ENCODE measurements at regions not wholly inside any gene's neighbourhood (a gene's known extent, or its start where the extent isn't known, plus 50 kb on each side); places are given as distances from the start of the nearest gene placed in this dataset.

DNA sequence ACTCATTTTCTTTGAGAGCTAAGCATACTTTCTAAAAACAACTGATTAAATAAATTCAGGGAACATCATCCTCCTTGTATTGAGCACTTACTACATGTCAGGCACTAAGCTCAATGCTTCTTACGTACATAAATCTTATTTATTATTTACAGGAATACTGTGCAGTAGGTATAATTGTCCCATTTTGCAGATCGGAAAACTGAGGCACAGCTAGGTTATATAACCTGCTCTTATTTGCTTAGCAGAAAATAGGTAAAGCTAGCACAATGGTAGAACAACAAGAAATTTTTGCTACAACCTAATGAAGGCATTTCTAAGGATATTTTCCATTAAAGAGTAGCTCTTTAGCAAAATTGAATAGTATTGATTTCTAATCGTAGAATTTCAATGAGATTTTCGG is 168.7 kb upstream of the KCNJ16 start:
- H3K36me3 Mint-ChIP-seq (ENCODE audit: low read depth, unreplicated experiment): no peaks in the 10 kb centered on the region
- no peak for TF ChIP-seq EZH2 (IDR thresholded peaks at IDR 0.05; ENCODE audit: insufficient read depth, low read length)
- TF ChIP-seq, protein P1, sequence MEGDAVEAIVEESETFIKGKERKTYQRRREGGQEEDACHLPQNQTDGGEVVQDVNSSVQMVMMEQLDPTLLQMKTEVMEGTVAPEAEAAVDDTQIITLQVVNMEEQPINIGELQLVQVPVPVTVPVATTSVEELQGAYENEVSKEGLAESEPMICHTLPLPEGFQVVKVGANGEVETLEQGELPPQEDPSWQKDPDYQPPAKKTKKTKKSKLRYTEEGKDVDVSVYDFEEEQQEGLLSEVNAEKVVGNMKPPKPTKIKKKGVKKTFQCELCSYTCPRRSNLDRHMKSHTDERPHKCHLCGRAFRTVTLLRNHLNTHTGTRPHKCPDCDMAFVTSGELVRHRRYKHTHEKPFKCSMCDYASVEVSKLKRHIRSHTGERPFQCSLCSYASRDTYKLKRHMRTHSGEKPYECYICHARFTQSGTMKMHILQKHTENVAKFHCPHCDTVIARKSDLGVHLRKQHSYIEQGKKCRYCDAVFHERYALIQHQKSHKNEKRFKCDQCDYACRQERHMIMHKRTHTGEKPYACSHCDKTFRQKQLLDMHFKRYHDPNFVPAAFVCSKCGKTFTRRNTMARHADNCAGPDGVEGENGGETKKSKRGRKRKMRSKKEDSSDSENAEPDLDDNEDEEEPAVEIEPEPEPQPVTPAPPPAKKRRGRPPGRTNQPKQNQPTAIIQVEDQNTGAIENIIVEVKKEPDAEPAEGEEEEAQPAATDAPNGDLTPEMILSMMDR (IDR thresholded peaks at IDR 0.05; ENCODE audit: insufficient read depth, low read depth, low read length): no peak
- FAIRE-seq (no peak), DNase-seq (ENCODE audit: low read depth) (no peak)
- Histone ChIP-seq H3K36me3 (ENCODE audit: insufficient read depth, low read length) (no peaks in the 10 kb centered on the region), H3K4me3 (ENCODE audit: insufficient read depth, low read depth, low read length) (no peak overlapping the region), H4K20me1 (ENCODE audit: insufficient read depth, low read length) (no peaks in the 10 kb centered on the region), H3K4me1 (ENCODE audit: insufficient read depth, low read length) (no peaks in the 10 kb centered on the region), H3K27ac (ENCODE audit: low read depth, low read length) (no peak overlapping the region), H2AFZ (ENCODE audit: low read depth, low read length) (no peak overlapping the region), H3K9me3 (ENCODE audit: insufficient read depth, low read depth, low read length) (no peaks in the 10 kb centered on the region), H3K4me2 (ENCODE audit: low read length) (no peak overlapping the region), H3K79me2 (ENCODE audit: insufficient read depth, low read length) (no peaks in the 10 kb centered on the region), H3K9ac (ENCODE audit: low read length) (no peak overlapping the region), H3K27me3 (ENCODE audit: insufficient read depth, low read length) (no peaks in the 10 kb centered on the region)
- no peaks in the 10 kb centered on the region for H3K27me3 Mint-ChIP-seq (ENCODE audit: low read depth, unreplicated experiment)
- no peak overlapping the region for H3K4me3 Mint-ChIP-seq (ENCODE audit: unreplicated experiment)
- H3K9me3 Mint-ChIP-seq (ENCODE audit: unreplicated experiment): no peaks in the 10 kb centered on the region
- no peak overlapping the region for H3K27ac Mint-ChIP-seq (ENCODE audit: unreplicated experiment)
- no peaks in the 10 kb centered on the region for H3K4me1 Mint-ChIP-seq (ENCODE audit: low read depth, unreplicated experiment)

DNA sequence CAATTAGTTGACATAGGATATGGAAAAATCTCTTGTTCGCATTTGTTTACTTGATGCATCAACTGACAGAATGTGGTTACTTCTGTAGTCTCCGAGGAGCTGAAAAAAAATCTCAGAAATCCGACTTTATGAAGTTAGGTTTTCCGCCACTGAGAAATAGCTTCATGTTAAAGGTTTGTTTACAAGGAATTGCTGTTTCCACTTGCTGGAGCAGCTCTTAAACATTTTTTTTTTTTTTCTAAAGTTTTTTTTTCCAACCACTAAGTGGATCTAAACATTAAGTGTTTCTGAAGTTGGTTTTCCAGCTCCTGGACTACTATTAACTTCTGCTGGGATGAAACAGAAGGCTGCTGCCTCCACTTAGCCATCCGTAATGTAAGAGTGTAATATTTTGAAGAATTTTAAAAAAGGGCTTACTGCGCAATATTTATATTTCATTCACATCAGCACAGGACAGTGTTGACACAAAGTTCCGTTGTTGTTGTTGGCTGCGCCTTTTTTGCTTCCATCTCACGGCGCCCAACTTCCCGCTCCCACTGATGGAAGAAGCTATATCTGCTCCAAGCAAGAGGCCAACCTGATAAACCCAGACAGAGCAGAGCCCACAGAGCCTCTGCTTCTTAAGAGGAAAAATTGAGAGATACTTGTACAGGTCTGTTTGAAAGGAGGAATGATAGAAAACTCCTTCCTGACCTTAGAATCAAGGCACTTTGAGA is 167.7 kb upstream of the KCNJ16 start:
- no peak overlapping the region for H3K4me3 ChIP-seq (ENCODE audit: insufficient read depth, low read depth, low read length)
- H3K36me3 ChIP-seq (ENCODE audit: insufficient read depth, low read length): no peaks in the 10 kb centered on the region
- H3K79me2 ChIP-seq (ENCODE audit: insufficient read depth, low read length): no peaks in the 10 kb centered on the region
- Mint-ChIP-seq H3K27ac (ENCODE audit: unreplicated experiment) (no peak overlapping the region), H3K27me3 (ENCODE audit: low read depth, unreplicated experiment) (no peaks in the 10 kb centered on the region), H3K36me3 (ENCODE audit: low read depth, unreplicated experiment) (no peaks in the 10 kb centered on the region), H3K4me3 (ENCODE audit: unreplicated experiment) (no peak overlapping the region), H3K4me1 (ENCODE audit: low read depth, unreplicated experiment) (no peaks in the 10 kb centered on the region), H3K9me3 (ENCODE audit: unreplicated experiment) (no peaks in the 10 kb centered on the region)
- H3K4me1 ChIP-seq (ENCODE audit: insufficient read depth, low read length): no peaks in the 10 kb centered on the region
- H3K9ac ChIP-seq (ENCODE audit: low read length): no peak overlapping the region
- no peaks in the 10 kb centered on the region for H3K27me3 ChIP-seq (ENCODE audit: insufficient read depth, low read length)
- no peaks in the 10 kb centered on the region for H3K9me3 ChIP-seq (ENCODE audit: insufficient read depth, low read depth, low read length)
- no peaks in the 10 kb centered on the region for H4K20me1 ChIP-seq (ENCODE audit: insufficient read depth, low read length)
- no peak overlapping the region for H2AFZ ChIP-seq (ENCODE audit: low read depth, low read length)
- DNase-seq (ENCODE audit: low read depth): no peak
- no peak for FAIRE-seq
- H3K27ac ChIP-seq (ENCODE audit: low read depth, low read length): no peak overlapping the region
- no peak for TF ChIP-seq EZH2 (IDR thresholded peaks at IDR 0.05; ENCODE audit: insufficient read depth, low read length)
- TF ChIP-seq, protein P1 (IDR thresholded peaks at IDR 0.05; ENCODE audit: insufficient read depth, low read depth, low read length): no peak
- H3K4me2 ChIP-seq (ENCODE audit: low read length): no peak overlapping the region

DNA sequence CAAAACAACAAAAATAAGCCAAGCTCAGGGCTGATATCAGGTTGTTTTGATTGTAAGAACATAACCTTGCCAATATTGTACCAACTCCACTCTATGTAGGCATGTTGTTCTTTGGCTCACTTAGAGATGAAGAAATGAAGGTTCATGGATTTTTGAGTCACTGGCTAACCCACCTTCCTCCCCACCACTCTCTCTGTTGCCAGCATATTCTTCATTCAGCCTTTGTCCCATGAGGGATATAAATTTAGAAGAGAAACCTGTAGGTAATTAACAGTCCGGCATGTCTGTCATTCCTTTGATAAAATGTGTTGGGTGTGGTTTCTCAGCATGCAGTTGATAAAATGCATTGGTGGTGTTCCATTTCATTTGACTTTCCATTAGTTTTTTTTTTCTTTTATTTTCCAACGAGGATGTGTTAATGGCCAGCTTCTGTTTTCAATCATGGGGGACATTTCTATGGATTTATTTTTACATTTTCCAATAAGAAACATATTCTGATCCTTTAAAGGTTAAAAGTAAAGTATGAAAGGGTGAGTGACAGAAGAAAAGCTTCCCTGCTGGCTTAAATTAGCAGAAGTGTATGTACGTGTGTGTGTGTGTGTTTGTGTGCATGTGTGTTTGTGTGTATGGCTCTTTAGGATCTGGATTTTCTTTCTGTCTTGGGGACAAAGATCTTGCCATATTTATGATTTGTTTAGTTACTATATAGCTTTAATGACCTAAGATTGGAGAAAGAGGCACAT is 166.2 kb upstream of the KCNJ16 start:
- Mint-ChIP-seq H3K27ac (ENCODE audit: unreplicated experiment) (no peak overlapping the region), H3K4me1 (ENCODE audit: low read depth, unreplicated experiment) (peaks cover 4% of the 10 kb centered on the region)

More for the DNA sequence above, 166.2 kb upstream of the KCNJ16 start:
- Histone ChIP-seq H3K27ac (ENCODE audit: low read depth, low read length) (no peak overlapping the region), H3K9ac (ENCODE audit: low read length) (no peak overlapping the region), H3K4me2 (ENCODE audit: low read length) (no peak overlapping the region), H3K27me3 (ENCODE audit: insufficient read depth, low read length) (no peaks in the 10 kb centered on the region), H3K9me3 (ENCODE audit: insufficient read depth, low read depth, low read length) (no peaks in the 10 kb centered on the region), H3K36me3 (ENCODE audit: insufficient read depth, low read length) (no peaks in the 10 kb centered on the region), H3K4me3 (ENCODE audit: insufficient read depth, low read depth, low read length) (no peak overlapping the region), H3K79me2 (ENCODE audit: insufficient read depth, low read length) (no peaks in the 10 kb centered on the region), H4K20me1 (ENCODE audit: insufficient read depth, low read length) (no peaks in the 10 kb centered on the region), H2AFZ (ENCODE audit: low read depth, low read length) (no peak overlapping the region), H3K4me1 (ENCODE audit: insufficient read depth, low read length) (no peaks in the 10 kb centered on the region)
- FAIRE-seq: no peak
- Mint-ChIP-seq H3K4me3 (ENCODE audit: unreplicated experiment) (no peak overlapping the region), H3K36me3 (ENCODE audit: low read depth, unreplicated experiment) (no peaks in the 10 kb centered on the region), H3K9me3 (ENCODE audit: unreplicated experiment) (no peaks in the 10 kb centered on the region), H3K27me3 (ENCODE audit: low read depth, unreplicated experiment) (no peaks in the 10 kb centered on the region)
- DNase-seq (ENCODE audit: low read depth): no peak
- TF ChIP-seq EZH2 (IDR thresholded peaks at IDR 0.05; ENCODE audit: insufficient read depth, low read length): no peak

Data from astrocyte (in vitro differentiated cells and primary cell).